ENCODE measurements at regions not wholly inside any gene's neighbourhood (a gene's known extent, or its start where the extent isn't known, plus 50 kb on each side); places are given as distances from the start of the nearest gene placed in this dataset.
A peak's percentile ranks its signal among the peaks of the same experiment; 100 is the strongest.
"Not testable (repeated sequence)": the region's sequence is repeated elsewhere in the genome, so short reads cannot be mapped to it uniquely, and the experiment has no call there.

GRCh38 chr4:27888505-27888904 lies 1027.9 kb downstream of the STIM2 start:
- DNase-seq = no peak

GRCh38 chr4:27894951-27895350 lies 1034.3 kb downstream of the STIM2 start:
- DNase-seq = no peak

GRCh38 chr4:27908356-27908755 lies 1047.7 kb downstream of the STIM2 start:
- no peak for DNase-seq

- no peak for DNase-seq
Measured at GRCh38 chr4:27910227-27910626, 1049.6 kb downstream of the STIM2 start.

- DNase-seq = no peak
Measured at GRCh38 chr4:27911047-27911446, 1050.4 kb downstream of the STIM2 start.

GRCh38 chr4:27913738-27914137 lies 1053.1 kb downstream of the STIM2 start:
- no peak for DNase-seq

GRCh38 chr4:27915822-27916221 lies 1055.2 kb downstream of the STIM2 start:
- DNase-seq = no peak

GRCh38 chr4:27916452-27917184 lies 1056.0 kb downstream of the STIM2 start:
- DNase-seq = no peak

GRCh38 chr4:27917381-27917780 lies 1056.7 kb downstream of the STIM2 start:
- DNase-seq = no peak

GRCh38 chr4:27921231-27921630 lies 1060.6 kb downstream of the STIM2 start:
- DNase-seq = no peak

- DNase-seq = no peak
Measured at GRCh38 chr4:27928761-27929540, 1068.3 kb downstream of the STIM2 start.

- no peak for DNase-seq
Measured at GRCh38 chr4:27930291-27930690, 1069.7 kb downstream of the STIM2 start.

- no peak for DNase-seq
Measured at GRCh38 chr4:27930976-27931375, 1070.3 kb downstream of the STIM2 start.

GRCh38 chr4:27931584-27931983 lies 1070.9 kb downstream of the STIM2 start:
- DNase-seq = no peak

- DNase-seq = no peak
Measured at GRCh38 chr4:27934871-27935270, 1074.2 kb downstream of the STIM2 start.

GRCh38 chr4:27946799-27947198 lies 1086.2 kb downstream of the STIM2 start:
- peak; percentile 34 for DNase-seq

- DNase-seq = peak; percentile 38
Measured at GRCh38 chr4:27947302-27947701, 1086.7 kb downstream of the STIM2 start.

GRCh38 chr4:27964095-27964494 lies 1103.5 kb downstream of the STIM2 start:
- DNase-seq = no peak

GRCh38 chr4:27966664-27967063 lies 1106.0 kb downstream of the STIM2 start:
- DNase-seq = no peak

- no peak for DNase-seq
Measured at GRCh38 chr4:27973056-27973455, 1112.4 kb downstream of the STIM2 start.

GRCh38 chr4:27973700-27974099 lies 1113.1 kb downstream of the STIM2 start:
- no peak for DNase-seq

GRCh38 chr4:27974339-27974738 lies 1113.7 kb downstream of the STIM2 start:
- no peak for DNase-seq

GRCh38 chr4:27974881-27975280 lies 1114.2 kb downstream of the STIM2 start:
- DNase-seq = not testable (repeated sequence)

GRCh38 chr4:27978427-27979109 lies 1117.9 kb downstream of the STIM2 start:
- DNase-seq = not testable (repeated sequence)

All from NCI-H69 (cell line).